ENCODE measurements at regions not wholly inside any gene's neighbourhood (a gene's known extent, or its start where the extent isn't known, plus 50 kb on each side); places are given as distances from the start of the nearest gene placed in this dataset.

DNA sequence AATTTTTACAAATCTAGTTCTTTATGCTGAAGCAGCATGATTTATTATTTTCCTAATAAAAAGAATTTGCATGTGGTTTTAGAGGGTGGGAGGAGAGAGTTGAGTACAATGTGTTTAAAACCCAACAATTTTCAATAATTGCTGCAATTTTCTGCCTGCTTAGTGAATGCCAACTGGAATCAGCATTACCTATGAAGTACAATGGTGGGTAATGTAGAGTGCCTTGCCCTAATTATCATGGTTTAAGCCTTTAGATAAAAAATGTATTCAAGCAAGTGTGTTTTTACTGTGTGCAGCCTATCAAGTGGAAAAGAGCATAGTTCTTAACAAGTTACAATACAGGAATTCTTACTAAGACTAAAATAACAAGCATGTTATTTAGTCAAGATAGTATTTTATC, 77.9 kb upstream of the ANKRD50 start:
- CTCF ChIA-PET (ENCODE audit: low intra/inter-chr PET ratio) = no interaction called here
- H3K36me3 ChIP-seq (ENCODE audit: control insufficient read depth, insufficient read depth, low read length) = no peaks in the 10 kb centered on the region
- H2AFZ ChIP-seq (ENCODE audit: low read depth, low read length) = no peak overlapping the region
- POLR2A ChIA-PET = no interaction called here
- FAIRE-seq (no peak), ATAC-seq (no peak), DNase-seq (ENCODE audit: extremely low read depth in 1 of 4, low spot score in 3 of 4) (no peak)
- no peak overlapping the region for H3K4me2 ChIP-seq (ENCODE audit: insufficient read depth, low read length)
- no peak overlapping the region for H3K4me3 ChIP-seq
- no peak overlapping the region for H3K9ac ChIP-seq (ENCODE audit: insufficient read depth in 1 of 2, low read depth in 2 of 2, low read length in 2 of 2)
- H3K9me1 ChIP-seq (ENCODE audit: control insufficient read depth, insufficient read depth, low read length) = no peaks in the 10 kb centered on the region
- H3K4me1 ChIP-seq (replicated peaks in 1 of 2; ENCODE audit: control insufficient read depth in 2 of 2, insufficient read depth in 2 of 2, low read length in 2 of 2) = no peaks in the 10 kb centered on the region
- H3K27me3 ChIP-seq (ENCODE audit: control insufficient read depth in 2 of 2, insufficient read depth in 2 of 2, low read length in 2 of 2) = no peaks in the 10 kb centered on the region
- in situ Hi-C loops (cut with MboI) (no loop called here), intact Hi-C loops (cut with micrococcal nuclease) (no loop called here)
- no TSS peak for BruUV-seq (replicated peaks)
- H3K79me2 ChIP-seq (ENCODE audit: control insufficient read depth, insufficient read depth, low read length) = no peaks in the 10 kb centered on the region
- no peak overlapping the region for H3K27ac ChIP-seq (ENCODE audit: extremely low read depth, low read depth, low read length)
- no peak for TF ChIP-seq ZNF217 (CRISPR knock-in tag; IDR thresholded peaks at IDR 0.05)
- TF ChIP-seq HNRNPUL1 (IDR thresholded peaks at IDR 0.05; ENCODE audit: low read length) = no peak
- no peak for TF ChIP-seq ZNF436 (CRISPR knock-in tag; IDR thresholded peaks at IDR 0.05)
- peak; percentile 16; the same call in 1 of the 2 replicates for TF ChIP-seq ZNF316 (IDR thresholded peaks at IDR 0.05)
- no peak for TF ChIP-seq TGIF2 (CRISPR knock-in tag; IDR thresholded peaks at IDR 0.05)
- no peak for TF ChIP-seq XRCC4 (IDR thresholded peaks at IDR 0.05; ENCODE audit: extremely low read depth, insufficient read depth, insufficient read length)
- no peaks in the 10 kb centered on the region for H4K20me1 ChIP-seq (replicated peaks; ENCODE audit: control insufficient read depth, insufficient read depth, low read length)
- no peaks in the 10 kb centered on the region for H3K9me3 ChIP-seq (replicated peaks; ENCODE audit: control insufficient read depth, insufficient read depth, low read depth, low read length)

- in situ Hi-C loops (cut with MboI) = no loop called here
- BruUV-seq (replicated peaks) = no TSS peak
- H3K79me2 ChIP-seq (ENCODE audit: control insufficient read depth, insufficient read depth, low read length) = no peaks in the 10 kb centered on the region
- H3K4me2 ChIP-seq (ENCODE audit: insufficient read depth, low read length) = no peak overlapping the region
- no peak for ATAC-seq
- no peak overlapping the region for H3K27ac ChIP-seq (ENCODE audit: extremely low read depth, low read depth, low read length)
- intact Hi-C loops (cut with micrococcal nuclease) = no loop called here
- WGBS (ENCODE audit: insufficient coverage, low coverage, missing lambda C conversion rate) = 0% methylated on average over 2 of the region's 2 CpGs
- H3K4me3 ChIP-seq = no peak overlapping the region
- no peak overlapping the region for H2AFZ ChIP-seq (ENCODE audit: low read depth, low read length)
- H3K9me3 ChIP-seq (replicated peaks; ENCODE audit: control insufficient read depth, insufficient read depth, low read depth, low read length) = no peaks in the 10 kb centered on the region
- no peaks in the 10 kb centered on the region for H3K27me3 ChIP-seq (ENCODE audit: control insufficient read depth in 2 of 2, insufficient read depth in 2 of 2, low read length in 2 of 2)
- no peaks in the 10 kb centered on the region for H3K36me3 ChIP-seq (ENCODE audit: control insufficient read depth, insufficient read depth, low read length)
- H4K20me1 ChIP-seq (replicated peaks; ENCODE audit: control insufficient read depth, insufficient read depth, low read length) = no peaks in the 10 kb centered on the region
- H3K9ac ChIP-seq (ENCODE audit: insufficient read depth in 1 of 2, low read depth in 2 of 2, low read length in 2 of 2) = no peak overlapping the region
- no peak for DNase-seq (ENCODE audit: extremely low read depth in 1 of 4, low spot score in 3 of 4)
- no peaks in the 10 kb centered on the region for H3K9me1 ChIP-seq (ENCODE audit: control insufficient read depth, insufficient read depth, low read length)
- CTCF ChIA-PET (ENCODE audit: low intra/inter-chr PET ratio) = no interaction called here
- TF ChIP-seq, protein P1, sequence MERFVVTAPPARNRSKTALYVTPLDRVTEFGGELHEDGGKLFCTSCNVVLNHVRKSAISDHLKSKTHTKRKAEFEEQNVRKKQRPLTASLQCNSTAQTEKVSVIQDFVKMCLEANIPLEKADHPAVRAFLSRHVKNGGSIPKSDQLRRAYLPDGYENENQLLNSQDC (CRISPR knock-in tag; IDR thresholded peaks at IDR 0.05) = no peak
- TF ChIP-seq SMARCA5 (IDR thresholded peaks at IDR 0.05) (no peak), RFX5 (IDR thresholded peaks at IDR 0.05; ENCODE audit: low read depth, low read length) (no peak)
- FAIRE-seq = no peak
- no peaks in the 10 kb centered on the region for H3K4me1 ChIP-seq (replicated peaks in 1 of 2; ENCODE audit: control insufficient read depth in 2 of 2, insufficient read depth in 2 of 2, low read length in 2 of 2)
- POLR2A ChIA-PET = no interaction called here
Observed at GRCh38 chr4:124786634-124787033, 74.1 kb upstream of the ANKRD50 start.
